Amniotic stem cell (primary cell): ENCODE measurements at regions not wholly inside any gene's neighbourhood (a gene's known extent, or its start where the extent isn't known, plus 50 kb on each side); places are given as distances from the start of the nearest gene placed in this dataset.

Experiments used
- DNase-seq: peaks from one replicate; lab custom pipeline; 2025; lab: John Stamatoyannopoulos, UW

- DNase-seq = no peak
Measured at GRCh38 chr12:115574826-115575225, 702.7 kb downstream of the MED13L start.

DNA sequence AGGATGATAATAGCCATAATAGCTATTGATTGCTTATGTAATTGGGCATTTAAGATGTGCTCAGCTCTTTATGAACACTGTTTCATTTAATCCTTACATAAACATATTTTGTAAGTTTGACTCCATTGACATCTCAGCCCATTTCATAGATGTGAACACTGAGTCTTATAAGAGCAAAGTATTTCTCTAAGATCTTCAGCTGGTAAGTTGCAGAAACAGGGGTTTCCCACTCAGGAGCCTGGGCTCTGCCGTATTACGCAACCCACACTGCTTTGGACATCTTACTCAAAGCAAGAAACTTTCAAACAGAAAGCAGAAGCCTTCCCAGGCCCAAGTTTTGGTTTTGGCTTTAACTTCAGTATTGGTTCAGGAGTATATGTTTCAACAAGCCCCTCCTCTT is 705.1 kb downstream of the MED13L start:
- no peak for DNase-seq

DNA sequence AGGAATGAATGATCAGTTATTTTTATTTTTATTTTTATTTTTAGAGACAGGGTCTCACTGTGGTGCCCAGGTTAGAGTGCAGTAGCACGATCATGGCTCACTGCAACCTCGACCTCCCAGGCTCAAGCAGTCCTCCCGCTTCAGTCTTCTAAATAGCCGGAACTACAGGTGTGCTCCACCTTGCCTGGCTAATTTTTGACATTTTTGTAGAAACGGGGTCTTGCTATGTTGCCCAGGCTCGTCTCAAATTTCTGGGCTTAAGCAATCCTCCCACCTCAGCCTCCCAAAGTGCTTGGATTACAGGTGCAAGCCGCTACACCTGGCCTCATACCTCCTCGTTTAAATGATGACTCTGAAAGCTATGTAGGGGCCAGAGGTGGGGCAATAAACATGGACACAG is 706.0 kb downstream of the MED13L start:
- no peak for DNase-seq

DNA sequence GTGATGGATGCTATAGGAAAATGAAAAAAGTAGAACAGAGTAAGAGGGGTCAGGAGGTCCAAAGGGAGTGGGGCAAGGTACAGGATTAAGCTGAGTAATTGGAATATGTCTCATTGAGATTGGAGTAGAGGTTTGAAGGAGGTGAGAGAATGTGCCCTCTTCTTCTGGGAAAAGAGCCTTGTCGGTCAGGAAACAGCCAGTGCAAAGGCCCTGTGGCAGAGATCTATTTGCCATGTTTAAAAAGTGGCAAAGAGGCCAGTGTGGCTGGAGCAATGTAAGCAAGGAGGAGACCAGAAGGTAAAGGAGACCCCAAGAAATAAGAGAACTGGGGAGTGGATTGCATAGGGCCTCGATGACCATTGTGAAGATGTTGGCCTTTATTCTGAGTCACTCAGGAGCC is 706.5 kb downstream of the MED13L start:
- DNase-seq = no peak

DNA sequence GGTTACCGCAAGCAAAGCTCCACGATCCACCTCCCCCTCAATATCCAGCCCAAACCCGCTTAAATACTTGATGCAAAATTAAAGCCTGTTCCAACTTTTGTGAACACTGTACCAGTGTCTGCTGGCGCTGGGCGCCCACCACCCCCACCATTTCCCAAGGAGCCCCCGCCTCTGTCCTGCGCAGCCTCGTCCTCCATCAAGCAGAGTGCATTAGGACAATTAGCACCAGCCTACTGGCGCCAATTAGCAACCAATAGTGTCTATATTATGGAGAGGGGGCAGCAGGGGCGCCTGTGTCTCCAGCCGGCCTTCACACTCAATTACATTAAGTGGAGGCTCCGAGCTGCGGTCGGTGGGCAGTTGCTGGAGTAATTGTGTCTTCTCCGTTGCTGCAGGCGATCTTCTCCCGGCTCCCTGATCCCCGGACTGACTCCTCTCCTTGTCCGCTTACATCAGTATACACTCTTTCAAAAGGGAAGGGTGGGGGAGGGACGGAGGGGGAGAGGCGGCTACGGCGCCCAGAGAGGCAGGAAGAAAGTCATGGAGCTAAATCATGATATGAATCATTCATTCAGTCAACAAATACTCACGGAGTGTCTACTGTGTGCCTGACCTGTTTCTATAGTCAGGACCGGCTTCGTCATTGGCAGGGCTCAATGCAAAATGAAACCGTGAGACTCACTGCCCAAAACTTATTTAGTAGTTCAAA is 707.3 kb downstream of the MED13L start:
- DNase-seq = peak; percentile 14

- DNase-seq = no peak
Measured at GRCh38 chr12:115569345-115570068, 708.0 kb downstream of the MED13L start.

- no peak for DNase-seq
Measured at GRCh38 chr12:115558281-115558680, 719.2 kb downstream of the MED13L start.

DNA sequence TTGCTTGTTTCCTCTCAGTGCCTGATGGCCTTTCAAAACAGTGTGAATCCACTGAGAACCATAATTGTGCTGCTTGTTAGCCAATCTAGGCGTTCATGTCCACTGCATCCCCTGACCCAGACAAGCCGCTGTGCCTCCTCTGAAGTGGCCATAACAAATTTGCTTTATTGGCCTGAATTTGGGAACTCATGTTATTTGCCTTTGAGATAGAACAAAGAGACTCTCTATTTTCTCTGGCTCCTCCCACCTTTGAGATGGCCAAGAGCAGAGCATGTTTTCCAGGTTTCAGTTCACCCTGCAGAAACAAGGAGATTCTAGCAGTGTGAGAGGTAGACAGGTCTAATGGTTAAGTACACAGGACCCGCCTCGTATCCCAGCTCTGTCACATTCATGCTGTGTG is 723.9 kb downstream of the MED13L start:
- no peak for DNase-seq

- no peak for DNase-seq
Measured at GRCh38 chr12:115543269-115543668, 734.2 kb downstream of the MED13L start.

GRCh38 chr12:115542656-115543055 is 734.8 kb downstream of the MED13L start:
- DNase-seq = no peak

DNA sequence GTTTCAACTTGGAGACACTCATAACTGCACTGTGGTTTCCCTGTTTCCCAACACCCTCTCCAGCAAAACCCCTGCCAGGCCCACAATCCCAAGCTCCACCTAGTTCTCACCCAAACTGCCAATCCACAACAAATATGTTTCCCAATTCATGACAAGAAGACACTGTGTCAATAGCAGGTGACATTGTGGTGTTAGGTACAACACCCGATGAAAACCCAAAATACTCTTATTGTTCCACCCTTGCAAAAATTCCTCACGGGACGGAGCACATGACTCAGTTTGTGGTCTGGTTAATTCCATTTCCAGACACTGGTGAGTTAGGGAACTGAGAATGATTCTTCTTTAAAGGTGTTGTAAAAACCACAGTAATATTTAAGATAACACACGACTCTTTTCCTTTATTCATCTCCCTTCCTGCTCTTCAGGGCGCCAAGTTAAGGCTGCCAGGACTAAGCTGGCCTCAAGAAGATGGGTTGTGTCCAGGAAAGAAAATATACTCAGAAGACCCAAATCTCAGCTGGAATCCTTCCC is 735.5 kb downstream of the MED13L start:
- DNase-seq = no peak

GRCh38 chr12:115528466-115528865 is 749.0 kb downstream of the MED13L start:
- DNase-seq = no peak

- no peak for DNase-seq
Measured at GRCh38 chr12:115521771-115522409, 755.6 kb downstream of the MED13L start.

DNA sequence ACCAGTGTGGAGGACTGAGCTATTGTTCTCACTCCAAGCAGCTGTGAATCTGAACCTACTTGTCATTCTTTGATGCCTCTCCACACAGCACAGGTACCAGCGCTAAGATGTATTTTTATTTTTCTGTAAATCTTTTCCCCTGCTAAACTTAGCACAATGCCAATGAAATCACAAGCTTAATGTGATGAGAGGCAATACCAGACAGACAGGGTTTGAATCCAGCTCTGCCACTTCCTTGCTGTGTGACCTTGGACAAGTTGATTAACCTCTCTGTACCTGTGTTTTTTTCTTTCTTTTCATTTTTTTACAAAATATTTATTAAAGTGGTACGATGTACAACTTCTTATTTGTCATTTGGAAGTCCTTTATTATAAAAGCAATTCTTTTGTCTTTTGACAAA is 757.6 kb downstream of the MED13L start:
- DNase-seq = no peak

DNA sequence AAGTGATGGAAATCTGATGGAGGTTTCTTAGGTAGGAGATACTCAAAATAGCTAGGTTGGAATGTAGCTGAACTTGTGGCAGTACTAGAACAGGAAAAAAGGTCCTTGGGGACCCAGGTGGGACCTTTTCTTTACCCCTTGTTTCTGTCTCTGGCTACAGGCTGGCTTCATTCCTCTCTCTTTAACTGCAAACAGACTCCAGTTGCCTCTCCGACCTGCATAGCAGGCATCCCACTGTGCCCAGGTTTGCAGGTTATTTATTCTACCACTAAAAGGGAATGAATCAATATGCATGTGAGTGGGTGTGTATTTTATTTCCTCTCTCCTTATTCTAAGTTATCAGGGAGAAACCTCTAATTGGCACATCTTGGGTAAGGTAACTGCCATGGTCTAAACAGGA is 758.1 kb downstream of the MED13L start:
- DNase-seq = no peak

DNA sequence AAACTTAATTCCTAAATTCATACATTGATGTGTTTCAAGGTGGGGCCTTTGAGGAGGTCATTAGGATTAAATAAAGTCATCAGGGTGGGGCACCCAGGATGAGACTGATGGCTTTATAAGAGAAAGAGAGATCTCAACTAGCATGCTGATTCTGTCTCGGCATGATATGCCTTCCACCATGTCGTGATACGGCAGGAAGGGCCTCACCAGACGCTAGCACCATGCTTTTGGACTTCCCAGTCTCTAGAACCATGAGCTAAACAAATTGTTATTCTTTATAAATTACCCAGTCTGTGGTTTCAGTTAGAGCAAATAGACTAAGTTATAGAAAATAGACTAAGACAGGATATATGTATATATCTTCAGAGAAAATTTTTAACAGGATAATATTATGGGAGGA is 759.6 kb downstream of the MED13L start:
- DNase-seq = no peak

- DNase-seq = no peak
Measured at GRCh38 chr12:115511986-115512711, 765.3 kb downstream of the MED13L start.

DNA sequence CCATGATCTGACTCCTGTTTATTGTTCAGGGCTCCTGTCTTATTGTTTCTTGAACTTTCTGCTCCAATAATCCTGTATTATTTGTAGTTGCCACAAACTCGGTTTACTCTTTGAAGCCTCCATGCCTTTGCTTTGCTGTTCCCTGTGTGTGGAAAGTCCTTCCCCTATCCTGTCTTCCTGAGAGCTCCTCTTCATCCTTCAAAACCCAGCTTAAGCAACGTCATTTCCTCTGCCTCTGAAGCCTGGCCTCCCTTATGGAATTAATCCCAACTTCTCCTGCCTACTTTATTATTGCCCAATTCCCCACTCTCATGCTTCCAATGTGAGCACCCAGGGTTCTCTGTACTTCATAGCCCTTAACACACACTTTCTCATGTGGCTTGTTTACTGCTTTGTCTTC is 766.2 kb downstream of the MED13L start:
- no peak for DNase-seq

DNA sequence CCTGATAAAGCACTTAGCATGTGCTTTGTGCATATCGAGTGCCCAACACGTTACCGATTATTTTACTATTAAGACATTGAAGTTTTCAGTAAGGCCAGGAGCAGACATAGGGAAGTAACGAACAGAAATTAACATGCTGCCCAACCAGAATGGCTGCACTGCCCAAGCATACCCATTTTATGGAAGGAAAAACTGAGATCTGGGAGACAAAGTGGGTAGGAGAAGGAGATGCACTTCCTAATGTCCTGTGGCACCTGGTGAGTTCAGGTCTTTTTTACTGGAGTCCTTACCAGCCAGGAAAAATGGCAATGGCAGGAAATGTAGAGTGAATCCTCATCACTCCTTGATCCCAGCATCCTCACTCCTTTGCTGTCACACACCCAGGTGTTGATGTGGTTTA is 768.5 kb downstream of the MED13L start:
- no peak for DNase-seq

DNA sequence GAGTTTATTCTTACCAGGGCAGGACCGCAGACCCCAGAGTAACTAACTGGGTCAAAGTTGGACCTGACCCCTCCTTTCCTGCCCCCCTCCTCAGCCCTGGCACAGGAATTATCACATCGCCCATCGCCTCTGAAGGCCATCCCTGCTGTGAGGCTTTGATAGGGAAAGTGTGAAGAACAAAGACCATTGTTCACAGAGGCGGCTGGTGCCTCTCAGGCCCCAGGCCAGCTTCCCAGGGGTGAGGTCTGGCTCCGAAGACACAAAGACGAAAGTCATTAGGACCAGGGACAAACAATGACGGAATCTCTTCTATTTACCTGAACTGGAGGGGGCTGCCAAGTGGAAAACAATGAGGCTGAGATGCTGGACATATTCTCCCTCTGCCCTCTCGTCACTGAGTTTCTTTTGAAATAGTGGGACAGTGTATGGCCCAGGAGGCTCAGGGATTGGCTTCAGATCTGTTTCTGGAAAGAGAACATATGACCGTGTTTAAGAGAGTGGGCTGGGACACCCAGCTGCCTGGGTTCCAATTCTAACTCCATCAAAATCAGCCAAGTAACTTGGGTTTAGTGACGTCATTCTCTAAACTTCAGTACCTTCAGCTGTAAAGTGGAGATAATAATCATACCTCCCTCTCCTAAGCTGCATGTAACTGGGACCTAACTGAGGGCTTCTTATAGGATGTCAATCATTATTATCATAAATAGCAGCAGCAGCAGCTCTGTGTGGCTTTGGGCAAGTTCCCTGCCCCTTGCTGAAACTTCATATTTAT is 769.4 kb downstream of the MED13L start:
- DNase-seq = no peak

- no peak for DNase-seq
Measured at GRCh38 chr12:115507560-115507889, 770.0 kb downstream of the MED13L start.
